B cell (primary cell): ENCODE measurements at regions not wholly inside any gene's neighbourhood (a gene's known extent, or its start where the extent isn't known, plus 50 kb on each side); places are given as distances from the start of the nearest gene placed in this dataset.

Experiments
- ATAC-seq: fragments of 200-7000 bp; cut with Tn5 transposase; one replicate; pipeline ENCODE4 v1.10.0; 2021; ENCODE audit warnings: low read depth, mild to moderate bottlenecking, moderate number of reproducible peaks, moderate library complexity
- CTCF ChIA-PET: fragments of 350-600 bp; sonication (Branson Sonifier 250); formaldehyde crosslinking; loops from one replicate; lab custom pipeline; 2021; ENCODE audit warnings: antibody characterized with exemption, inconsistent platforms; lab: Charles Lee
- POLR2A ChIA-PET: fragments of 350-600 bp; sonication (Branson Sonifier 250); formaldehyde crosslinking; loops from one replicate; lab custom pipeline; 2021; ENCODE audit warnings: antibody characterized with exemption; lab: Charles Lee
- DNase-seq: peaks from one replicate; pipeline ENCODE4 v3.0.0; 2013
- H2AFZ ChIP-seq: 2 replicates; pipeline ENCODE4 v1.6.1; 2012; ENCODE audit warnings: mild to moderate bottlenecking, low read depth, low read length; ENCODE audit not compliant: insufficient read depth, poor library complexity, severe bottlenecking
- H3K27ac ChIP-seq, 2 donors: 1 replicate in 1 of 2; 2 replicates in 1 of 2; pipeline ENCODE4 v1.5.1; 2012 to 2013; ENCODE audit warnings: low read length in 2 of 2, mild to moderate bottlenecking in 2 of 2, moderate library complexity in 1 of 2
- H3K27me3 ChIP-seq, 4 experiments: fragments of 200-600 bp in 1 of 4; sonication (generic) in 1 of 4; replicated peaks in 1 of 4; 1 replicate in 2 of 4; 2 replicates in 2 of 4; pipeline versions ENCODE4 v1.6.1 to v1.7.0; 2013 to 2016; ENCODE audit warnings: low read length in 3 of 4, mild to moderate bottlenecking in 2 of 4, mixed read lengths in 1 of 4, moderate library complexity in 1 of 4; ENCODE audit not compliant: insufficient read depth in 4 of 4, control insufficient read depth in 3 of 4; ENCODE audit errors: control extremely low read depth in 1 of 4
- H3K36me3 ChIP-seq, 2 experiments: replicated peaks in 1 of 2; 1 replicate in 1 of 2; 2 replicates in 1 of 2; pipeline versions ENCODE4 v1.6.1 to v1.7.1; 2013; ENCODE audit warnings: low read length in 1 of 2; ENCODE audit not compliant: insufficient read depth in 2 of 2, control insufficient read depth in 1 of 2; ENCODE audit errors: control extremely low read depth in 1 of 2, extremely low read depth in 1 of 2
- H3K4me1 ChIP-seq, 2 donors: fragments of 200-600 bp in 1 of 2; sonication (generic) in 1 of 2; 1 replicate in 1 of 2; 2 replicates in 1 of 2; pipeline versions ENCODE4 v1.5.1 to v1.6.1; 2013 to 2017; ENCODE audit warnings: low read length in 2 of 2; ENCODE audit not compliant: control insufficient read depth in 2 of 2, insufficient read depth in 2 of 2
- H3K4me2 ChIP-seq: replicated peaks from 2 replicates; pipeline ENCODE3; 2012; ENCODE audit warnings: mild to moderate bottlenecking, low read depth, low read length; ENCODE audit not compliant: poor library complexity, severe bottlenecking
- H3K4me3 ChIP-seq, 5 experiments: fragments of 200-600 bp in 1 of 5; sonication (generic) in 1 of 5; 1 replicate in 3 of 5; 2 replicates in 2 of 5; pipeline versions ENCODE4 v1.5.1 to v1.7.0; 2011 to 2016; ENCODE audit warnings: low read length in 4 of 5, mild to moderate bottlenecking in 4 of 5, low read depth in 2 of 5, control low read depth in 1 of 5, moderate library complexity in 1 of 5; ENCODE audit not compliant: insufficient read depth in 1 of 5; ENCODE audit errors: control extremely low read depth in 1 of 5, extremely low read depth in 1 of 5
- H3K79me2 ChIP-seq: fragments of 200-600 bp; sonication (generic); one replicate; pipeline ENCODE4 v1.6.0; 2016; ENCODE audit warnings: low read length; ENCODE audit not compliant: control insufficient read depth, insufficient read depth
- H3K9ac ChIP-seq: fragments of 200-600 bp; sonication (generic); 2 replicates; pipeline ENCODE4 v1.6.1; 2017; ENCODE audit warnings: mild to moderate bottlenecking, low read length, moderate library complexity
- H3K9me3 ChIP-seq, 3 donors: one replicate each; pipeline versions ENCODE4 v1.6.1 to v1.7.1; 2013; ENCODE audit warnings: low read length in 2 of 3; ENCODE audit not compliant: control insufficient read depth in 2 of 3, insufficient read depth in 1 of 3; ENCODE audit errors: control extremely low read depth in 1 of 3
- H4K20me1 ChIP-seq: 2 replicates; pipeline ENCODE4 v1.6.0; 2012; ENCODE audit warnings: mild to moderate bottlenecking, low read length; ENCODE audit not compliant: insufficient read depth, control insufficient read depth, poor library complexity, severe bottlenecking
- H3K27ac Mint-ChIP-seq: one replicate; pipeline ENCODE4 v1.8.0; 2021; ENCODE audit warnings: mixed read lengths
- H3K27me3 Mint-ChIP-seq: one replicate; pipeline ENCODE4 v1.8.0; 2021; ENCODE audit warnings: mixed read lengths
- H3K4me1 Mint-ChIP-seq: one replicate; pipeline ENCODE4 v1.8.0; 2021; ENCODE audit warnings: mixed read lengths
- H3K4me3 Mint-ChIP-seq: one replicate; pipeline ENCODE4 v1.8.0; 2021; ENCODE audit warnings: mixed read lengths
- H3K9me3 Mint-ChIP-seq: one replicate; pipeline ENCODE4 v1.8.0; 2022; ENCODE audit warnings: mixed read lengths; ENCODE audit not compliant: insufficient read depth
- CTCF ChIP-seq: fragments of 200-600 bp; IDR thresholded peaks from one replicate; pipeline ENCODE4 v1.8.0; 2022; ENCODE audit warnings: antibody characterized with exemption, mild to moderate bottlenecking
- EZH2 ChIP-seq: IDR thresholded peaks from 2 replicates; pipeline ENCODE4 v1.6.1; 2012; ENCODE audit warnings: borderline replicate concordance, low read depth, mild to moderate bottlenecking, moderate library complexity, low read length; ENCODE audit not compliant: insufficient read depth, poor library complexity, severe bottlenecking
- WGBS: methylation state at CpG from one replicate; pipeline ENCODE4 v1.1.5; 2013; ENCODE audit warnings: missing lambda C conversion rate; ENCODE audit not compliant: insufficient coverage; 5-methylcytosine and 5-hydroxymethylcytosine counted together
- intact Hi-C: fragments of 100-400 bp; cut with micrococcal nuclease; formaldehyde crosslinking; loops from one replicate; pipeline ENCODE4 v1.10.0; 2022

GRCh38 chr2:38470115-38470514, 93.0 kb upstream of the ATL2 start:
- Histone ChIP-seq H3K9ac (no peak overlapping the region), H3K4me3 (no peak overlapping the region), H3K79me2 (no peaks in the 10 kb centered on the region), H3K4me2 (no peak overlapping the region), H3K36me3 (no peaks in the 10 kb centered on the region), H3K27me3 (peaks cover 0 to 6% (median 0%) of the 10 kb centered on the region in 4 experiments), H2AFZ (no peak overlapping the region), H3K9me3 (no peaks in the 10 kb centered on the region), H4K20me1 (no peaks in the 10 kb centered on the region), H3K4me1 (no peaks in the 10 kb centered on the region), H3K27ac (no peak overlapping the region)
- DNase-seq (no peak), ATAC-seq (no peak)
- intact Hi-C loops = no loop called here
- WGBS = 81% methylated on average over 2 of the region's 3 CpGs
- Mint-ChIP-seq H3K27ac (no peak overlapping the region), H3K4me1 (no peaks in the 10 kb centered on the region), H3K4me3 (no peak overlapping the region), H3K9me3 (no peaks in the 10 kb centered on the region), H3K27me3 (peaks cover 17% of the 10 kb centered on the region)
- TF ChIP-seq EZH2 (no peak), CTCF (no peak)
- POLR2A ChIA-PET = no interaction called here
- CTCF ChIA-PET = interaction anchor here (1.7 kb wide), 1 partner anchor 38 kb away, joined by 5 read pairs; no protein-coding TSS in a partner anchor

GRCh38 chr2:38467768-38468455, 90.8 kb upstream of the ATL2 start:
- Histone ChIP-seq H3K36me3 (no peaks in the 10 kb centered on the region), H3K27me3 (peaks cover 0 to 4% (median 0%) of the 10 kb centered on the region in 4 experiments), H3K4me2 (no peak overlapping the region), H3K27ac (no peak overlapping the region), H3K4me3 (no peak overlapping the region), H3K4me1 (no peaks in the 10 kb centered on the region), H3K79me2 (no peaks in the 10 kb centered on the region), H4K20me1 (no peaks in the 10 kb centered on the region), H2AFZ (no peak overlapping the region), H3K9ac (no peak overlapping the region), H3K9me3 (no peaks in the 10 kb centered on the region)
- DNase-seq (no peak), ATAC-seq (no peak)
- TF ChIP-seq CTCF (no peak), EZH2 (no peak)
- ChIA-PET POLR2A (no interaction called here), CTCF (interaction anchor here (1.9 to 4.7 kb wide), 2 partner anchors 40 to 152 kb away, joined by 4 to 40 read pairs; no protein-coding TSS in a partner anchor)
- H3K4me1 Mint-ChIP-seq = no peaks in the 10 kb centered on the region
- intact Hi-C loops = loop anchor here (5.0 kb wide), 1 partner anchor 91 kb away; the partner anchor contains the start of gene ATL2
- H3K4me3 Mint-ChIP-seq = no peak overlapping the region
- WGBS = 75% methylated on average over 2 of the region's 3 CpGs
- no peak overlapping the region for H3K27ac Mint-ChIP-seq
- peaks cover 20% of the 10 kb centered on the region for H3K27me3 Mint-ChIP-seq
- H3K9me3 Mint-ChIP-seq = no peaks in the 10 kb centered on the region
